ENCODE measurements at regions not wholly inside any gene's neighbourhood (a gene's known extent, or its start where the extent isn't known, plus 50 kb on each side); places are given as distances from the start of the nearest gene placed in this dataset.

GRCh38 chr11:71193431-71193830 lies 58.9 kb downstream of the SHANK2 start:
- Histone ChIP-seq H3K4me1 (ENCODE audit: control insufficient read depth in 1 of 2, insufficient read depth in 2 of 2, low read length in 2 of 2) (no peaks in the 10 kb centered on the region), H3K36me3 (ENCODE audit: control insufficient read depth in 1 of 2, insufficient read depth in 2 of 2, low read length in 1 of 2) (no peaks in the 10 kb centered on the region), H3K27ac (ENCODE audit: low read depth in 1 of 2, low read length in 2 of 2) (no peak overlapping the region), H3K27me3 (ENCODE audit: control insufficient read depth in 1 of 2, insufficient read depth in 2 of 2, low read length in 1 of 2) (no peaks in the 10 kb centered on the region), H3K9me3 (ENCODE audit: control insufficient read depth, low read length) (no peaks in the 10 kb centered on the region), H3K4me3 (ENCODE audit: low read length in 2 of 2) (no peak overlapping the region)
- intact Hi-C loops (cut with DNase I), result no loop called here
- DNase-seq (peak; percentile 27 to 67), ATAC-seq (ENCODE audit: low FRiP score) (no peak)
- WGBS, 2 donors, result 88 to 89% methylated on average over 10 of the region's 10 CpGs

- WGBS, 2 donors, result 84 to 85% methylated on average over 3 of the region's 3 CpGs
- no peaks in the 10 kb centered on the region for H3K27me3 ChIP-seq (ENCODE audit: control insufficient read depth in 1 of 2, insufficient read depth in 2 of 2, low read length in 1 of 2)
- H3K4me1 ChIP-seq (ENCODE audit: control insufficient read depth in 1 of 2, insufficient read depth in 2 of 2, low read length in 2 of 2), result no peaks in the 10 kb centered on the region
- H3K36me3 ChIP-seq (ENCODE audit: control insufficient read depth in 1 of 2, insufficient read depth in 2 of 2, low read length in 1 of 2), result no peaks in the 10 kb centered on the region
- intact Hi-C loops (cut with DNase I), result no loop called here
- no peak overlapping the region for H3K27ac ChIP-seq (ENCODE audit: low read depth in 1 of 2, low read length in 2 of 2)
- no peak overlapping the region for H3K4me3 ChIP-seq (ENCODE audit: low read length in 2 of 2)
- ATAC-seq (ENCODE audit: low FRiP score), result no peak
- DNase-seq, result no peak
- H3K9me3 ChIP-seq (ENCODE audit: control insufficient read depth, low read length), result no peaks in the 10 kb centered on the region
Measured at GRCh38 chr11:71192629-71193028, 59.7 kb downstream of the SHANK2 start.

GRCh38 chr11:71191201-71191600 lies 61.2 kb downstream of the SHANK2 start:
- DNase-seq (peak; percentile 18 to 33), ATAC-seq (ENCODE audit: low FRiP score) (no peak)
- Histone ChIP-seq H3K4me1 (ENCODE audit: control insufficient read depth in 1 of 2, insufficient read depth in 2 of 2, low read length in 2 of 2) (no peaks in the 10 kb centered on the region), H3K36me3 (ENCODE audit: control insufficient read depth in 1 of 2, insufficient read depth in 2 of 2, low read length in 1 of 2) (no peaks in the 10 kb centered on the region), H3K4me3 (ENCODE audit: low read length in 2 of 2) (no peak overlapping the region), H3K9me3 (ENCODE audit: control insufficient read depth, low read length) (no peaks in the 10 kb centered on the region), H3K27ac (ENCODE audit: low read depth in 1 of 2, low read length in 2 of 2) (no peak overlapping the region), H3K27me3 (ENCODE audit: control insufficient read depth in 1 of 2, insufficient read depth in 2 of 2, low read length in 1 of 2) (no peaks in the 10 kb centered on the region)
- WGBS, 2 donors, result 89% methylated on average over 8 of the region's 8 CpGs
- intact Hi-C loops (cut with DNase I), result no loop called here

GRCh38 chr11:71190551-71190950 lies 61.8 kb downstream of the SHANK2 start:
- no peaks in the 10 kb centered on the region for H3K27me3 ChIP-seq (ENCODE audit: control insufficient read depth in 1 of 2, insufficient read depth in 2 of 2, low read length in 1 of 2)
- 91 to 92% methylated on average over 14 of the region's 14 CpGs for WGBS, 2 donors
- intact Hi-C loops (cut with DNase I), result no loop called here

GRCh38 chr11:71189768-71190315 lies 62.5 kb downstream of the SHANK2 start:
- Histone ChIP-seq H3K27me3 (ENCODE audit: control insufficient read depth in 1 of 2, insufficient read depth in 2 of 2, low read length in 1 of 2) (no peaks in the 10 kb centered on the region), H3K36me3 (ENCODE audit: control insufficient read depth in 1 of 2, insufficient read depth in 2 of 2, low read length in 1 of 2) (no peaks in the 10 kb centered on the region), H3K27ac (ENCODE audit: low read depth in 1 of 2, low read length in 2 of 2) (no peak overlapping the region), H3K4me3 (ENCODE audit: low read length in 2 of 2) (no peak overlapping the region), H3K4me1 (ENCODE audit: control insufficient read depth in 1 of 2, insufficient read depth in 2 of 2, low read length in 2 of 2) (no peaks in the 10 kb centered on the region), H3K9me3 (ENCODE audit: control insufficient read depth, low read length) (no peaks in the 10 kb centered on the region)
- DNase-seq, result peak; percentile 12 to 64
- 89 to 91% methylated on average over 14 of the region's 14 CpGs for WGBS, 2 donors
- no peak for ATAC-seq (ENCODE audit: low FRiP score)
- intact Hi-C loops (cut with DNase I), result no loop called here

More at GRCh38 chr11:71190551-71190950, 61.8 kb downstream of the SHANK2 start:
- Histone ChIP-seq H3K4me3 (ENCODE audit: low read length in 2 of 2) (no peak overlapping the region), H3K4me1 (ENCODE audit: control insufficient read depth in 1 of 2, insufficient read depth in 2 of 2, low read length in 2 of 2) (no peaks in the 10 kb centered on the region), H3K9me3 (ENCODE audit: control insufficient read depth, low read length) (no peaks in the 10 kb centered on the region), H3K36me3 (ENCODE audit: control insufficient read depth in 1 of 2, insufficient read depth in 2 of 2, low read length in 1 of 2) (no peaks in the 10 kb centered on the region), H3K27ac (ENCODE audit: low read depth in 1 of 2, low read length in 2 of 2) (no peak overlapping the region)
- DNase-seq, result peak; percentile 12 to 26
- no peak for ATAC-seq (ENCODE audit: low FRiP score)

- Histone ChIP-seq H3K4me3 (ENCODE audit: low read length in 2 of 2) (no peak overlapping the region), H3K9me3 (ENCODE audit: control insufficient read depth, low read length) (no peaks in the 10 kb centered on the region), H3K27ac (ENCODE audit: low read depth in 1 of 2, low read length in 2 of 2) (no peak overlapping the region), H3K27me3 (ENCODE audit: control insufficient read depth in 1 of 2, insufficient read depth in 2 of 2, low read length in 1 of 2) (no peaks in the 10 kb centered on the region), H3K4me1 (ENCODE audit: control insufficient read depth in 1 of 2, insufficient read depth in 2 of 2, low read length in 2 of 2) (no peaks in the 10 kb centered on the region), H3K36me3 (ENCODE audit: control insufficient read depth in 1 of 2, insufficient read depth in 2 of 2, low read length in 1 of 2) (no peaks in the 10 kb centered on the region)
- intact Hi-C loops (cut with DNase I), result no loop called here
- ATAC-seq (ENCODE audit: low FRiP score) (no peak), DNase-seq (peak; percentile 16 to 55)
- 90 to 91% methylated on average over 20 of the region's 20 CpGs for WGBS, 2 donors
Measured at GRCh38 chr11:71188886-71189767, 63.2 kb downstream of the SHANK2 start.

- intact Hi-C loops (cut with DNase I), result no loop called here
- WGBS, 2 donors, result 80 to 85% methylated on average over 8 of the region's 8 CpGs
- no peaks in the 10 kb centered on the region for H3K4me1 ChIP-seq (ENCODE audit: control insufficient read depth in 1 of 2, insufficient read depth in 2 of 2, low read length in 2 of 2)
- peak; percentile 13 to 30 for DNase-seq
- H3K27me3 ChIP-seq (ENCODE audit: control insufficient read depth in 1 of 2, insufficient read depth in 2 of 2, low read length in 1 of 2), result no peaks in the 10 kb centered on the region
- no peaks in the 10 kb centered on the region for H3K9me3 ChIP-seq (ENCODE audit: control insufficient read depth, low read length)
- H3K36me3 ChIP-seq (ENCODE audit: control insufficient read depth in 1 of 2, insufficient read depth in 2 of 2, low read length in 1 of 2), result no peaks in the 10 kb centered on the region
- ATAC-seq (ENCODE audit: low FRiP score), result no peak
- H3K4me3 ChIP-seq (ENCODE audit: low read length in 2 of 2), result no peak overlapping the region
- H3K27ac ChIP-seq (ENCODE audit: low read depth in 1 of 2, low read length in 2 of 2), result no peak overlapping the region
Measured at GRCh38 chr11:71188073-71188472, 64.3 kb downstream of the SHANK2 start.

GRCh38 chr11:71186806-71187205 lies 65.6 kb downstream of the SHANK2 start:
- no peak overlapping the region for H3K27ac ChIP-seq (ENCODE audit: low read depth in 1 of 2, low read length in 2 of 2)
- H3K9me3 ChIP-seq (ENCODE audit: control insufficient read depth, low read length), result no peaks in the 10 kb centered on the region
- H3K27me3 ChIP-seq (ENCODE audit: control insufficient read depth in 1 of 2, insufficient read depth in 2 of 2, low read length in 1 of 2), result no peaks in the 10 kb centered on the region
- DNase-seq, result peak in 1 of 2 donors; percentile 8
- 57 to 77% methylated on average over 8 of the region's 8 CpGs for WGBS, 2 donors
- no peaks in the 10 kb centered on the region for H3K4me1 ChIP-seq (ENCODE audit: control insufficient read depth in 1 of 2, insufficient read depth in 2 of 2, low read length in 2 of 2)
- ATAC-seq (ENCODE audit: low FRiP score), result no peak
- no peak overlapping the region for H3K4me3 ChIP-seq (ENCODE audit: low read length in 2 of 2)
- H3K36me3 ChIP-seq (ENCODE audit: control insufficient read depth in 1 of 2, insufficient read depth in 2 of 2, low read length in 1 of 2), result no peaks in the 10 kb centered on the region
- intact Hi-C loops (cut with DNase I), result no loop called here

GRCh38 chr11:71185411-71185810 lies 67.0 kb downstream of the SHANK2 start:
- DNase-seq (peak in 1 of 2 donors; percentile 1), ATAC-seq (ENCODE audit: low FRiP score) (no peak)
- intact Hi-C loops (cut with DNase I), result no loop called here
- no peaks in the 10 kb centered on the region for H3K27me3 ChIP-seq (ENCODE audit: control insufficient read depth in 1 of 2, insufficient read depth in 2 of 2, low read length in 1 of 2)
- H3K36me3 ChIP-seq (ENCODE audit: control insufficient read depth in 1 of 2, insufficient read depth in 2 of 2, low read length in 1 of 2), result no peaks in the 10 kb centered on the region
- no peaks in the 10 kb centered on the region for H3K4me1 ChIP-seq (ENCODE audit: control insufficient read depth in 1 of 2, insufficient read depth in 2 of 2, low read length in 2 of 2)
- no peaks in the 10 kb centered on the region for H3K9me3 ChIP-seq (ENCODE audit: control insufficient read depth, low read length)
- H3K27ac ChIP-seq (ENCODE audit: low read depth in 1 of 2, low read length in 2 of 2), result no peak overlapping the region
- 83 to 88% methylated on average over 3 of the region's 3 CpGs for WGBS, 2 donors
- H3K4me3 ChIP-seq (ENCODE audit: low read length in 2 of 2), result no peak overlapping the region

Measured in aorta (tissue), 5 donors.